ENCODE measurements at regions not wholly inside any gene's neighbourhood (a gene's known extent, or its start where the extent isn't known, plus 50 kb on each side); places are given as distances from the start of the nearest gene placed in this dataset.
A peak's percentile ranks its signal among the peaks of the same experiment; 100 is the strongest.
"Not testable (repeated sequence)": the region's sequence is repeated elsewhere in the genome, so short reads cannot be mapped to it uniquely, and the experiment has no call there.

- no peak for DNase-seq (ENCODE audit: low spot score)
Observed at GRCh38 chr2:211144078-211144477, 587.7 kb downstream of the CPS1 start.

GRCh38 chr2:211144974-211145665 lies 588.7 kb downstream of the CPS1 start:
- DNase-seq (ENCODE audit: low spot score) = no peak

GRCh38 chr2:211149731-211150130 lies 593.3 kb downstream of the CPS1 start:
- DNase-seq (ENCODE audit: low spot score) = no peak

- DNase-seq (ENCODE audit: low spot score) = no peak
Observed at GRCh38 chr2:211157211-211157610, 600.8 kb downstream of the CPS1 start.

- DNase-seq (ENCODE audit: low spot score) = peak; percentile 62
Observed at GRCh38 chr2:211157856-211158463, 601.6 kb downstream of the CPS1 start.

- DNase-seq (ENCODE audit: low spot score) = no peak
Observed at GRCh38 chr2:211159972-211160371, 603.6 kb downstream of the CPS1 start.

GRCh38 chr2:211161236-211161635 lies 604.8 kb downstream of the CPS1 start:
- no peak for DNase-seq (ENCODE audit: low spot score)

GRCh38 chr2:211162911-211163310 lies 606.5 kb downstream of the CPS1 start:
- no peak for DNase-seq (ENCODE audit: low spot score)

GRCh38 chr2:211170843-211171242 lies 614.4 kb downstream of the CPS1 start:
- DNase-seq (ENCODE audit: low spot score) = no peak

GRCh38 chr2:211174021-211174420 lies 617.6 kb downstream of the CPS1 start:
- no peak for DNase-seq (ENCODE audit: low spot score)

- no peak for DNase-seq (ENCODE audit: low spot score)
Observed at GRCh38 chr2:211174631-211175030, 618.2 kb downstream of the CPS1 start.

- DNase-seq (ENCODE audit: low spot score) = no peak
Observed at GRCh38 chr2:211175956-211176355, 619.6 kb downstream of the CPS1 start.

- DNase-seq (ENCODE audit: low spot score) = no peak
Observed at GRCh38 chr2:211176514-211177141, 620.2 kb downstream of the CPS1 start.

- DNase-seq (ENCODE audit: low spot score) = no peak
Observed at GRCh38 chr2:211181626-211182025, 625.2 kb downstream of the CPS1 start.

GRCh38 chr2:211187602-211188001 lies 631.2 kb downstream of the CPS1 start:
- no peak for DNase-seq (ENCODE audit: low spot score)

- DNase-seq (ENCODE audit: low spot score) = no peak
Observed at GRCh38 chr2:211203986-211204385, 647.6 kb downstream of the CPS1 start.

GRCh38 chr2:211204456-211204855 lies 648.1 kb downstream of the CPS1 start:
- no peak for DNase-seq (ENCODE audit: low spot score)

GRCh38 chr2:211204902-211205301 lies 648.5 kb downstream of the CPS1 start:
- no peak for DNase-seq (ENCODE audit: low spot score)

GRCh38 chr2:211205358-211205757 lies 649.0 kb downstream of the CPS1 start:
- no peak for DNase-seq (ENCODE audit: low spot score)

GRCh38 chr2:211205836-211206235 lies 649.4 kb downstream of the CPS1 start:
- DNase-seq (ENCODE audit: low spot score) = no peak

GRCh38 chr2:211216221-211216620 lies 659.8 kb downstream of the CPS1 start:
- no peak for DNase-seq (ENCODE audit: low spot score)

GRCh38 chr2:211219548-211219947 lies 663.1 kb downstream of the CPS1 start:
- DNase-seq (ENCODE audit: low spot score) = not testable (repeated sequence)

- no peak for DNase-seq (ENCODE audit: low spot score)
Observed at GRCh38 chr2:211225784-211226183, 669.4 kb downstream of the CPS1 start.

GRCh38 chr2:211228559-211228958 lies 672.2 kb downstream of the CPS1 start:
- DNase-seq (ENCODE audit: low spot score) = no peak
